Peyer's patch (tissue), 4 donors: ENCODE measurements at regions not wholly inside any gene's neighbourhood (a gene's known extent, or its start where the extent isn't known, plus 50 kb on each side); places are given as distances from the start of the nearest gene placed in this dataset.

Source experiments
- CTCF ChIP-seq, 6 experiments: fragments of 450-650 bp in 4 of 6; fragments of 200-600 bp in 2 of 6; sonication (generic) in 1 of 6; IDR thresholded peaks; one replicate each; pipeline ENCODE4 v1.5.1; 2017 to 2019; ENCODE audit warnings: antibody characterized with exemption in 6 of 6, mild to moderate bottlenecking in 3 of 6, moderate library complexity in 1 of 6
- POLR2A ChIP-seq, 2 donors: fragments of 450-650 bp; IDR thresholded peaks; one replicate each; pipeline ENCODE4 v1.5.1; 2017; ENCODE audit warnings: antibody characterized with exemption in 2 of 2, mild to moderate bottlenecking in 2 of 2, moderate library complexity in 2 of 2

DNA sequence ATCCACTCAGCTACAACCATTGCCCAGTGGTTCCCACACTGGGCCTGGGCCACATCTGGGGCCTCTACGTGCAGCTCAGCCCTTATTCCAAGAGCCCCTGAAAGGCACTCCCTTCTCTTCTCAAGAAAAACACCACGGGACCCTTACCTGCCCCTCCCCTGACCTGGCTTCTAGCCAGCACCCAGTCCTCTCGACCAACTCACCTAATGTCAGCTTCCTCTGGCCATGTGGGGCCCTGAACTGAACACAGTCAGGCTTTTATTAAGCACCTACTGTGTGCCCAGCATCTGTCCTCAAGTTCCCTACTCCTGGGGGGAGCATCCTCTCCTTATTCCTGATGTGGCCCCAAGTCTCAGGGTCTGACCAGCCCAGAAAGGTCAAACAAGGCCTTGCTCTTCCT lies 208.4 kb downstream of the MATN1 start:
- TF ChIP-seq CTCF (IDR thresholded peaks at IDR 0.05) (no peak), POLR2A (IDR thresholded peaks at IDR 0.05) (no peak)
